Stomach (tissue), 4 donors: ENCODE measurements at regions not wholly inside any gene's neighbourhood (a gene's known extent, or its start where the extent isn't known, plus 50 kb on each side); places are given as distances from the start of the nearest gene placed in this dataset.

Experiments used
- EP300 ChIP-seq: sonication (generic); formaldehyde crosslinking; IDR thresholded peaks from one replicate; pipeline ENCODE4 v1.6.1; 2017; ENCODE audit warnings: antibody characterized with exemption
- POLR2A ChIP-seq, 4 donors: fragments of 450-650 bp; IDR thresholded peaks; one replicate each; pipeline ENCODE4 v1.6.1; 2016; ENCODE audit warnings: antibody characterized with exemption in 4 of 4, control low read depth in 2 of 4, mild to moderate bottlenecking in 1 of 4, moderate library complexity in 1 of 4
- POLR2AphosphoS5 ChIP-seq, 3 donors: sonication (generic); formaldehyde crosslinking; IDR thresholded peaks; one replicate each; pipeline ENCODE4 v1.6.1; 2016; ENCODE audit warnings: antibody characterized with exemption in 3 of 3
- TF ChIP-seq, protein P1 (sequence below), 7 experiments: fragments of 450-650 bp in 4 of 7; fragments of 200-600 bp in 3 of 7; sonication (generic) in 3 of 7; IDR thresholded peaks; one replicate each; pipeline ENCODE4 v1.5.1; 2016 to 2019; ENCODE audit warnings: antibody characterized with exemption in 7 of 7, control low read depth in 2 of 7, mild to moderate bottlenecking in 1 of 7

DNA sequence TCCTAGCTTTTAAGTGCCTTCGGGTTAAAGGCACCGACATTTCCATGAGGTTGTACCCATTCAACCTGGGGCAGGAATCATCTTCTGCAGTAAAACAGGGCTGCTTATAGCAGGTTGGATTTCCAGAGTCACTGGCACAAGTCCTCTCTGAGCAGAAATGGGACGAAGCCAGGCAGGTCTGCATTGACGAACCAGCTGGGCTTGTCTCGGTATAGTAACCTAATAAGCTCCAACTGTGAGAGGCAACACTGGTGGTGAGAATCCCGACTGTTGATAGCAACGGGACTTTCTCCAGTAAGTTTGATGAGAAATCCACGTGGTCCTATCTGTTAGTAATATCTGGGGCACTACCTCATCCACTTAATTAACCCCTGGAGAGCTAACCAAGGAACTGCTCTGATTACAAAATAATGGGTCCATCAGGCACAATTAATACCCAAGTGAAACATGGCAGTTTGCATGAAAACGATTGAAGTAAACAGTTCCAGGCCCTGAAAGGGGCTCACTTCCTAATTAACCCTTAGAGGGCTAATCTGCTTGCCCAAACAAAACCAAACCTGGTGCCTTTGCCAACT is 491.0 kb upstream of the C9orf72 start:
- TF ChIP-seq, protein P1, sequence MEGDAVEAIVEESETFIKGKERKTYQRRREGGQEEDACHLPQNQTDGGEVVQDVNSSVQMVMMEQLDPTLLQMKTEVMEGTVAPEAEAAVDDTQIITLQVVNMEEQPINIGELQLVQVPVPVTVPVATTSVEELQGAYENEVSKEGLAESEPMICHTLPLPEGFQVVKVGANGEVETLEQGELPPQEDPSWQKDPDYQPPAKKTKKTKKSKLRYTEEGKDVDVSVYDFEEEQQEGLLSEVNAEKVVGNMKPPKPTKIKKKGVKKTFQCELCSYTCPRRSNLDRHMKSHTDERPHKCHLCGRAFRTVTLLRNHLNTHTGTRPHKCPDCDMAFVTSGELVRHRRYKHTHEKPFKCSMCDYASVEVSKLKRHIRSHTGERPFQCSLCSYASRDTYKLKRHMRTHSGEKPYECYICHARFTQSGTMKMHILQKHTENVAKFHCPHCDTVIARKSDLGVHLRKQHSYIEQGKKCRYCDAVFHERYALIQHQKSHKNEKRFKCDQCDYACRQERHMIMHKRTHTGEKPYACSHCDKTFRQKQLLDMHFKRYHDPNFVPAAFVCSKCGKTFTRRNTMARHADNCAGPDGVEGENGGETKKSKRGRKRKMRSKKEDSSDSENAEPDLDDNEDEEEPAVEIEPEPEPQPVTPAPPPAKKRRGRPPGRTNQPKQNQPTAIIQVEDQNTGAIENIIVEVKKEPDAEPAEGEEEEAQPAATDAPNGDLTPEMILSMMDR (IDR thresholded peaks at IDR 0.05), result no peak
- TF ChIP-seq EP300, result no peak
- no peak for TF ChIP-seq POLR2AphosphoS5 (IDR thresholded peaks at IDR 0.05)
- TF ChIP-seq POLR2A (IDR thresholded peaks at IDR 0.05), result no peak
